ENCODE measurements at regions not wholly inside any gene's neighbourhood (a gene's known extent, or its start where the extent isn't known, plus 50 kb on each side); places are given as distances from the start of the nearest gene placed in this dataset.

DNA sequence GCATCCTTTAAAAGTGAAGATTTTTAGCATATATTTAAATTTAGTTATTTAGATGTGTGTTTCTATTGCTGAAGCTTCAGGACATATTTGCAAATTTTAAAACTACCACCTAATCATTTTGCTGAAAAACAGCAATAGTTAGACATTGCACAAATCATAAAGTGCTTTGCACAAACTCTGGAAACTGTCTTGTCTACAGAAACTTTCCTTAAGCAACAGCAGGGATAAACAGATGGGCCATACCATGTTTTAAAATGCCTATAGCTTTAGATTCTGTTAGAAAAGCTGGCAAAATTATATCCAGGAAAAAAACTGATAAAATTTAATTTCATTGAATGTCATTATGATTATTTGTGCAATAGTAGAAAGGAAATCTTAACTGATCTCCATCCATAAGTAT lies 1313.9 kb upstream of the ACVR2A start:
- in situ Hi-C loops (cut with HindIII; ENCODE audit: low pct_unique_long_range_greater_than_20kb, low sequenced_read_pairs) (no loop called here), intact Hi-C loops (cut with micrococcal nuclease; ENCODE audit: unreplicated experiment) (no loop called here)
- H3K27ac ChIP-seq (ENCODE audit: low read length): no peak overlapping the region
- H3K36me3 ChIP-seq (ENCODE audit: control insufficient read depth, insufficient read depth, low read length): no peaks in the 10 kb centered on the region
- TF ChIP-seq, protein P1, sequence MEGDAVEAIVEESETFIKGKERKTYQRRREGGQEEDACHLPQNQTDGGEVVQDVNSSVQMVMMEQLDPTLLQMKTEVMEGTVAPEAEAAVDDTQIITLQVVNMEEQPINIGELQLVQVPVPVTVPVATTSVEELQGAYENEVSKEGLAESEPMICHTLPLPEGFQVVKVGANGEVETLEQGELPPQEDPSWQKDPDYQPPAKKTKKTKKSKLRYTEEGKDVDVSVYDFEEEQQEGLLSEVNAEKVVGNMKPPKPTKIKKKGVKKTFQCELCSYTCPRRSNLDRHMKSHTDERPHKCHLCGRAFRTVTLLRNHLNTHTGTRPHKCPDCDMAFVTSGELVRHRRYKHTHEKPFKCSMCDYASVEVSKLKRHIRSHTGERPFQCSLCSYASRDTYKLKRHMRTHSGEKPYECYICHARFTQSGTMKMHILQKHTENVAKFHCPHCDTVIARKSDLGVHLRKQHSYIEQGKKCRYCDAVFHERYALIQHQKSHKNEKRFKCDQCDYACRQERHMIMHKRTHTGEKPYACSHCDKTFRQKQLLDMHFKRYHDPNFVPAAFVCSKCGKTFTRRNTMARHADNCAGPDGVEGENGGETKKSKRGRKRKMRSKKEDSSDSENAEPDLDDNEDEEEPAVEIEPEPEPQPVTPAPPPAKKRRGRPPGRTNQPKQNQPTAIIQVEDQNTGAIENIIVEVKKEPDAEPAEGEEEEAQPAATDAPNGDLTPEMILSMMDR (IDR thresholded peaks at IDR 0.05): no peak
- TF ChIP-seq SIN3A (IDR thresholded peaks at IDR 0.05; ENCODE audit: borderline replicate concordance, insufficient read depth, low read depth, low read length) (no peak), TCF7L2 (IDR thresholded peaks at IDR 0.05; ENCODE audit: low read depth, low read length) (no peak), POLR2AphosphoS5 (IDR thresholded peaks at IDR 0.05; ENCODE audit: low read depth, low read length) (no peak)
- TF ChIP-seq, protein P2, sequence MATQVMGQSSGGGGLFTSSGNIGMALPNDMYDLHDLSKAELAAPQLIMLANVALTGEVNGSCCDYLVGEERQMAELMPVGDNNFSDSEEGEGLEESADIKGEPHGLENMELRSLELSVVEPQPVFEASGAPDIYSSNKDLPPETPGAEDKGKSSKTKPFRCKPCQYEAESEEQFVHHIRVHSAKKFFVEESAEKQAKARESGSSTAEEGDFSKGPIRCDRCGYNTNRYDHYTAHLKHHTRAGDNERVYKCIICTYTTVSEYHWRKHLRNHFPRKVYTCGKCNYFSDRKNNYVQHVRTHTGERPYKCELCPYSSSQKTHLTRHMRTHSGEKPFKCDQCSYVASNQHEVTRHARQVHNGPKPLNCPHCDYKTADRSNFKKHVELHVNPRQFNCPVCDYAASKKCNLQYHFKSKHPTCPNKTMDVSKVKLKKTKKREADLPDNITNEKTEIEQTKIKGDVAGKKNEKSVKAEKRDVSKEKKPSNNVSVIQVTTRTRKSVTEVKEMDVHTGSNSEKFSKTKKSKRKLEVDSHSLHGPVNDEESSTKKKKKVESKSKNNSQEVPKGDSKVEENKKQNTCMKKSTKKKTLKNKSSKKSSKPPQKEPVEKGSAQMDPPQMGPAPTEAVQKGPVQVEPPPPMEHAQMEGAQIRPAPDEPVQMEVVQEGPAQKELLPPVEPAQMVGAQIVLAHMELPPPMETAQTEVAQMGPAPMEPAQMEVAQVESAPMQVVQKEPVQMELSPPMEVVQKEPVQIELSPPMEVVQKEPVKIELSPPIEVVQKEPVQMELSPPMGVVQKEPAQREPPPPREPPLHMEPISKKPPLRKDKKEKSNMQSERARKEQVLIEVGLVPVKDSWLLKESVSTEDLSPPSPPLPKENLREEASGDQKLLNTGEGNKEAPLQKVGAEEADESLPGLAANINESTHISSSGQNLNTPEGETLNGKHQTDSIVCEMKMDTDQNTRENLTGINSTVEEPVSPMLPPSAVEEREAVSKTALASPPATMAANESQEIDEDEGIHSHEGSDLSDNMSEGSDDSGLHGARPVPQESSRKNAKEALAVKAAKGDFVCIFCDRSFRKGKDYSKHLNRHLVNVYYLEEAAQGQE (IDR thresholded peaks at IDR 0.05; ENCODE audit: insufficient read depth in 1 of 2, low read depth in 2 of 2, low read length in 1 of 2): no peak
- ATAC-seq: no peak
- ChIA-PET POLR2A (no interaction called here), CTCF (no interaction called here)
- no peaks in the 10 kb centered on the region for H3K27me3 ChIP-seq (ENCODE audit: control insufficient read depth, insufficient read depth, low read length)
- no TSS peak for BruUV-seq (replicated peaks)
- no peak for DNase-seq (ENCODE audit: low read depth, low spot score)
- no peaks in the 10 kb centered on the region for H3K4me1 ChIP-seq (ENCODE audit: control insufficient read depth, insufficient read depth, low read length)
- no peak overlapping the region for H3K4me3 ChIP-seq (ENCODE audit: low read depth in 2 of 2, low read length in 2 of 2)
- no peaks in the 10 kb centered on the region for H3K9me3 ChIP-seq (ENCODE audit: control insufficient read depth, insufficient read depth, low read depth, low read length)

DNA sequence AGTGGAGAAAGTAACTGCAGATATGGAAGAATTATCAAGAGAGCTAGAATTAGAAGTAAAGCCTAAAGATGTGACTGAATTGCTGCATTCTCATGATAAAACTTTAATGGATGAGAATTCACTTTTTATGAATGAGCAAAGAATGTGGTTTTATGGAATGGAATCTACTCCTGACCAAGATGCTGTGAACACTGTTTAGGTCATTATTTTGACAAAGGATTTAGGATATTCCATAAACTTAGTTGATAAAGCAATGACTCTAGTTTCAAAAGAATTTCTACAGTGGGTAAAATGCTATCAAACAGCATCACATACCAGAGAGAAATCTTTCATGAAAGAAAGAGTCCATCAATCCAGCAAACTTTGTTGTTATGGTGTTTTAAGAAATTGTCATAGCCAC lies 1317.7 kb upstream of the ACVR2A start:
- in situ Hi-C loops (cut with HindIII; ENCODE audit: low pct_unique_long_range_greater_than_20kb, low sequenced_read_pairs) (no loop called here), intact Hi-C loops (cut with micrococcal nuclease; ENCODE audit: unreplicated experiment) (no loop called here)
- Histone ChIP-seq H3K27me3 (ENCODE audit: control insufficient read depth, insufficient read depth, low read length) (no peaks in the 10 kb centered on the region), H3K36me3 (ENCODE audit: control insufficient read depth, insufficient read depth, low read length) (no peaks in the 10 kb centered on the region), H3K9me3 (ENCODE audit: control insufficient read depth, insufficient read depth, low read depth, low read length) (no peaks in the 10 kb centered on the region), H3K4me1 (ENCODE audit: control insufficient read depth, insufficient read depth, low read length) (no peaks in the 10 kb centered on the region), H3K27ac (ENCODE audit: low read length) (no peak overlapping the region), H3K4me3 (ENCODE audit: low read depth in 2 of 2, low read length in 2 of 2) (no peak overlapping the region)
- BruUV-seq (replicated peaks): no TSS peak
- no peak for ATAC-seq
- no peak for DNase-seq (ENCODE audit: low read depth, low spot score)
- ChIA-PET CTCF (no interaction called here), POLR2A (no interaction called here)
- TF ChIP-seq TCF7L2 (IDR thresholded peaks at IDR 0.05; ENCODE audit: low read depth, low read length) (no peak), SIN3A (IDR thresholded peaks at IDR 0.05; ENCODE audit: borderline replicate concordance, insufficient read depth, low read depth, low read length) (no peak), POLR2AphosphoS5 (IDR thresholded peaks at IDR 0.05; ENCODE audit: low read depth, low read length) (no peak)
- TF ChIP-seq, protein P2 (IDR thresholded peaks at IDR 0.05; ENCODE audit: insufficient read depth in 1 of 2, low read depth in 2 of 2, low read length in 1 of 2): no peak
- TF ChIP-seq, protein P1 (IDR thresholded peaks at IDR 0.05): no peak
